GM12891 (cell line): ENCODE measurements at regions not wholly inside any gene's neighbourhood (a gene's known extent, or its start where the extent isn't known, plus 50 kb on each side); places are given as distances from the start of the nearest gene placed in this dataset.

Experiments used
- PAX5 ChIP-seq: IDR thresholded peaks from 2 replicates; pipeline ENCODE4 v1.6.1; 2011; ENCODE audit warnings: low read length, moderate library complexity, mild to moderate bottlenecking; ENCODE audit not compliant: insufficient read depth, severe bottlenecking
- POLR2A ChIP-seq: IDR thresholded peaks from 2 replicates; pipeline ENCODE4 v1.6.1; 2011; ENCODE audit warnings: low read depth, low read length, control low read depth
- POLR2AphosphoS5 ChIP-seq: IDR thresholded peaks from 2 replicates; pipeline ENCODE4 v1.6.1; 2011; ENCODE audit warnings: low read depth, low read length, control low read depth
- SPI1 ChIP-seq: IDR thresholded peaks from 2 replicates; pipeline ENCODE4 v1.6.1; 2011; ENCODE audit warnings: low read depth, low read length, control low read depth
- TAF1 ChIP-seq: IDR thresholded peaks from 2 replicates; pipeline ENCODE4 v1.6.1; 2011; ENCODE audit warnings: low read depth, low read length, control low read depth

- TF ChIP-seq POLR2A = no peak
- TF ChIP-seq POLR2AphosphoS5 = no peak
- no peak for TF ChIP-seq TAF1
- TF ChIP-seq PAX5 = no peak
- TF ChIP-seq SPI1 = no peak
Observed at GRCh38 chr3:27059489-27059888, 309.7 kb downstream of the NEK10 start.
